GM23338 (cell line): ENCODE measurements at regions not wholly inside any gene's neighbourhood (a gene's known extent, or its start where the extent isn't known, plus 50 kb on each side); places are given as distances from the start of the nearest gene placed in this dataset.

ENCODE experiments used
- ATAC-seq: fragments of 200-7000 bp; cut with Tn5 transposase; 3 replicates; pipeline ENCODE4 v1.9.1; 2020
- DNase-seq: peaks from one replicate; pipeline ENCODE4 v3.0.0-alpha.2; 2015; ENCODE audit warnings: low spot score
- H2AFZ ChIP-seq: fragments of 200-600 bp; sonication (generic); 2 replicates; pipeline ENCODE4 v1.8.0; 2016; ENCODE audit warnings: antibody characterized with exemption, mild to moderate bottlenecking, moderate library complexity
- H3F3A ChIP-seq: fragments of 200-600 bp; sonication (generic); replicated peaks from 2 replicates; pipeline ENCODE4 v1.8.0; 2017; ENCODE audit warnings: antibody characterized with exemption, mixed run types, low read depth
- H3K27ac ChIP-seq: fragments of 200-600 bp; sonication (generic); 2 replicates; pipeline ENCODE4 v1.6.1; 2016; ENCODE audit warnings: low read depth
- H3K27me3 ChIP-seq: fragments of 200-600 bp; sonication (generic); 2 replicates; pipeline ENCODE4 v1.8.0; 2016; ENCODE audit warnings: mild to moderate bottlenecking, mixed run types, moderate library complexity; ENCODE audit not compliant: insufficient read depth
- H3K36me3 ChIP-seq: fragments of 200-600 bp; sonication (generic); 2 replicates; pipeline ENCODE4 v1.8.0; 2016; ENCODE audit warnings: mild to moderate bottlenecking; ENCODE audit not compliant: insufficient read depth
- H3K4me1 ChIP-seq: fragments of 200-600 bp; sonication (generic); 2 replicates; pipeline ENCODE4 v1.8.0; 2016; ENCODE audit warnings: mild to moderate bottlenecking, moderate library complexity; ENCODE audit not compliant: insufficient read depth
- H3K4me2 ChIP-seq: fragments of 200-600 bp; sonication (generic); 2 replicates; pipeline ENCODE4 v1.7.1; 2017; ENCODE audit warnings: mixed run types
- H3K4me3 ChIP-seq: fragments of 200-600 bp; sonication (generic); 2 replicates; pipeline ENCODE4 v1.6.1; 2016; ENCODE audit warnings: mixed run types
- H3K79me2 ChIP-seq: fragments of 200-600 bp; sonication (generic); replicated peaks from 2 replicates; pipeline ENCODE4 v1.8.0; 2017; ENCODE audit warnings: mild to moderate bottlenecking; ENCODE audit not compliant: insufficient read depth
- H3K9me2 ChIP-seq: fragments of 200-600 bp; sonication (generic); 2 replicates; pipeline ENCODE4 v1.8.0; 2017; ENCODE audit not compliant: insufficient read depth
- H4K20me1 ChIP-seq: fragments of 200-600 bp; sonication (generic); replicated peaks from 2 replicates; pipeline ENCODE4 v1.8.0; 2017; ENCODE audit warnings: mild to moderate bottlenecking; ENCODE audit not compliant: insufficient read depth
- H3K27ac Mint-ChIP-seq: 2 replicates; pipeline ENCODE4 v1.8.0; 2020; ENCODE audit warnings: inconsistent platforms, mild to moderate bottlenecking, moderate library complexity, mixed read lengths
- H3K27me3 Mint-ChIP-seq: 3 replicates; pipeline ENCODE4 v1.8.0; 2022; ENCODE audit warnings: low read depth, mild to moderate bottlenecking, moderate library complexity, mixed read lengths, inconsistent platforms; ENCODE audit not compliant: insufficient read depth, poor library complexity
- H3K36me3 Mint-ChIP-seq: 3 replicates; pipeline ENCODE4 v1.8.0; 2021; ENCODE audit warnings: low read depth, mild to moderate bottlenecking, inconsistent platforms, moderate library complexity, mixed read lengths
- H3K4me1 Mint-ChIP-seq: 3 replicates; pipeline ENCODE4 v1.8.0; 2020; ENCODE audit warnings: mild to moderate bottlenecking, inconsistent platforms, mixed read lengths
- H3K4me3 Mint-ChIP-seq: 3 replicates; pipeline ENCODE4 v1.8.0; 2021; ENCODE audit warnings: moderate library complexity, mild to moderate bottlenecking, inconsistent platforms, mixed read lengths
- H3K9me3 Mint-ChIP-seq: 3 replicates; pipeline ENCODE4 v1.8.0; 2020; ENCODE audit warnings: moderate library complexity, mild to moderate bottlenecking, inconsistent platforms, mixed read lengths
- CREB1 ChIP-seq: fragments of 250-450 bp; sonication (Bioruptor Pico); IDR thresholded peaks from 2 replicates; pipeline ENCODE4 v1.5.0; 2020; ENCODE audit warnings: low read depth, mild to moderate bottlenecking, moderate library complexity
- CTCF ChIP-seq, 2 experiments: fragments of 200-600 bp in 1 of 2; sonication (generic) in 1 of 2; conservative IDR thresholded peaks; 2 replicates each; pipeline versions ENCODE4 v1.5.1 to v1.6.1; 2016 to 2017; ENCODE audit warnings: antibody characterized with exemption in 2 of 2, low read depth in 2 of 2, mild to moderate bottlenecking in 2 of 2, moderate library complexity in 1 of 2
- ETS1 ChIP-seq: IDR thresholded peaks from 2 replicates; pipeline ENCODE4 v1.6.1; 2016; ENCODE audit warnings: antibody characterized with exemption
- EZH2 ChIP-seq: fragments of 200-600 bp; sonication (generic); IDR thresholded peaks from one replicate; pipeline ENCODE4 v1.8.0; 2017; ENCODE audit warnings: antibody characterized with exemption, mild to moderate bottlenecking, low read depth; ENCODE audit not compliant: unreplicated experiment
- EZH2phosphoT487 ChIP-seq: fragments of 200-600 bp; sonication (generic); IDR thresholded peaks from one replicate; pipeline ENCODE4 v1.8.1; 2018; ENCODE audit warnings: antibody characterized with exemption; ENCODE audit not compliant: unreplicated experiment
- JUNB ChIP-seq: IDR thresholded peaks from one replicate; pipeline ENCODE4 v1.6.1; 2016; ENCODE audit warnings: antibody characterized with exemption; ENCODE audit not compliant: unreplicated experiment
- REST ChIP-seq: IDR thresholded peaks from one replicate; pipeline ENCODE4 v1.6.1; 2018; ENCODE audit warnings: antibody characterized with exemption; ENCODE audit not compliant: unreplicated experiment
- STAT1 ChIP-seq: IDR thresholded peaks from one replicate; pipeline ENCODE4 v1.6.1; 2016; ENCODE audit warnings: antibody characterized with exemption; ENCODE audit not compliant: unreplicated experiment

GRCh38 chr20:60715172-60715571 lies 536.9 kb upstream of the CDH4 start (continued):
- TF ChIP-seq EZH2: no peak

- H4K20me1 ChIP-seq: no peaks in the 10 kb centered on the region
- H3K27me3 ChIP-seq: no peaks in the 10 kb centered on the region
- no peaks in the 10 kb centered on the region; the same call in 1 of the 2 replicates for H3K4me1 ChIP-seq
- H3F3A ChIP-seq: no peaks in the 10 kb centered on the region
- peak; percentile 67 for DNase-seq
- peak; percentile 95 for ATAC-seq
- H3K4me3 ChIP-seq: no peak overlapping the region
- H3K9me2 ChIP-seq: no peaks in the 10 kb centered on the region
- H3K27ac ChIP-seq: no peak overlapping the region
- no peaks in the 10 kb centered on the region for H3K36me3 ChIP-seq
- no peak overlapping the region for H3K4me3 Mint-ChIP-seq
- peaks cover 4% of the 10 kb centered on the region; the same call in 1 of the 3 replicates for H3K9me3 Mint-ChIP-seq
- H3K27ac Mint-ChIP-seq: no peak overlapping the region
- peaks cover 15% of the 10 kb centered on the region; the same call in 2 of the 3 replicates for H3K4me1 Mint-ChIP-seq
- H2AFZ ChIP-seq: peak overlapping the region; percentile 52; the same call in 1 of the 2 replicates
- TF ChIP-seq EZH2phosphoT487: no peak
- TF ChIP-seq CTCF (conservative IDR thresholded peaks at IDR 0.05; ENCODE audit: low read depth in 2 of 2): peak; percentile 64 to 66
- H3K79me2 ChIP-seq: no peaks in the 10 kb centered on the region
- H3K36me3 Mint-ChIP-seq: no peaks in the 10 kb centered on the region
- no peak overlapping the region for H3K4me2 ChIP-seq
- peaks cover 7% of the 10 kb centered on the region for H3K27me3 Mint-ChIP-seq
These were observed 533.1 kb upstream of the CDH4 start for GRCh38 chr20:60718743-60719480.

GRCh38 chr20:60725311-60725906 lies 526.7 kb upstream of the CDH4 start:
- no peak for TF ChIP-seq JUNB
- no peak for TF ChIP-seq EZH2phosphoT487
- no peak for TF ChIP-seq ETS1
- no peak for TF ChIP-seq CTCF (conservative IDR thresholded peaks at IDR 0.05; ENCODE audit: low read depth in 2 of 2)
- no peak for TF ChIP-seq STAT1
- TF ChIP-seq REST: no peak
- no peak for TF ChIP-seq EZH2
- no peak for TF ChIP-seq CREB1
- Histone ChIP-seq H2AFZ (no peak overlapping the region), H3K9me2 (0 out of 2 replicates have a peak, but pooled peaks cover 6% of the 10 kb centered on the region), H3K36me3 (no peaks in the 10 kb centered on the region), H3K79me2 (no peaks in the 10 kb centered on the region), H3K4me1 (peaks cover 16% of the 10 kb centered on the region), H3F3A (0 out of 2 replicates have a peak, but pooled peaks cover 4% of the 10 kb centered on the region), H4K20me1 (no peaks in the 10 kb centered on the region), H3K27ac (no peak overlapping the region), H3K4me2 (no peak overlapping the region), H3K4me3 (no peak overlapping the region), H3K27me3 (no peaks in the 10 kb centered on the region)
- H3K9me3 Mint-ChIP-seq: peaks cover 16% of the 10 kb centered on the region; the same call in 2 of the 3 replicates
- peaks cover 18% of the 10 kb centered on the region; the same call in 2 of the 3 replicates for H3K36me3 Mint-ChIP-seq
- DNase-seq: no peak
- H3K4me1 Mint-ChIP-seq: peaks cover 24% of the 10 kb centered on the region
- H3K4me3 Mint-ChIP-seq: no peak overlapping the region
- no peak overlapping the region for H3K27ac Mint-ChIP-seq
- no peaks in the 10 kb centered on the region for H3K27me3 Mint-ChIP-seq
- ATAC-seq: no peak
